ENCODE measurements at regions not wholly inside any gene's neighbourhood (a gene's known extent, or its start where the extent isn't known, plus 50 kb on each side); places are given as distances from the start of the nearest gene placed in this dataset.

DNA sequence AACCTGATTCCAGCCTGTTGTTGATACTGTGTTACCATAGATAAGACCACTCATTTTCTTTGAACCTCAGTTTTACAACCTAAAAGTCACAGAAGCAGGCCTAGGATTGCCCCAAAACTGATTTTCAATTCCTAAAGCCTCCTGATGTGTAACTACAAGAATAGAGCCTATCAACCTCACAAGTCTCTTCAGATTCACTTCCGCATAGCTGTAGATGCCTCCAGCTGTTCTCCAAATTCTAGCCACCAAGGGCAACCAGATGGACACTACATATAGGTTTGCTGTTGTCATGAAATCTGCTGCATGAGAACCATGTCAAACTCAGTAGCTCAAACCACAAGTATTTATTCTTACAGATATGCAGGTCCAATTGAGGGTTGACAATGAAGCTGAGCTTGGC, 143.5 kb downstream of the SPATA31D1 start:
- TF ChIP-seq, protein P1, sequence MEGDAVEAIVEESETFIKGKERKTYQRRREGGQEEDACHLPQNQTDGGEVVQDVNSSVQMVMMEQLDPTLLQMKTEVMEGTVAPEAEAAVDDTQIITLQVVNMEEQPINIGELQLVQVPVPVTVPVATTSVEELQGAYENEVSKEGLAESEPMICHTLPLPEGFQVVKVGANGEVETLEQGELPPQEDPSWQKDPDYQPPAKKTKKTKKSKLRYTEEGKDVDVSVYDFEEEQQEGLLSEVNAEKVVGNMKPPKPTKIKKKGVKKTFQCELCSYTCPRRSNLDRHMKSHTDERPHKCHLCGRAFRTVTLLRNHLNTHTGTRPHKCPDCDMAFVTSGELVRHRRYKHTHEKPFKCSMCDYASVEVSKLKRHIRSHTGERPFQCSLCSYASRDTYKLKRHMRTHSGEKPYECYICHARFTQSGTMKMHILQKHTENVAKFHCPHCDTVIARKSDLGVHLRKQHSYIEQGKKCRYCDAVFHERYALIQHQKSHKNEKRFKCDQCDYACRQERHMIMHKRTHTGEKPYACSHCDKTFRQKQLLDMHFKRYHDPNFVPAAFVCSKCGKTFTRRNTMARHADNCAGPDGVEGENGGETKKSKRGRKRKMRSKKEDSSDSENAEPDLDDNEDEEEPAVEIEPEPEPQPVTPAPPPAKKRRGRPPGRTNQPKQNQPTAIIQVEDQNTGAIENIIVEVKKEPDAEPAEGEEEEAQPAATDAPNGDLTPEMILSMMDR (tag by site-specific recombination; IDR thresholded peaks at IDR 0.05), result no peak
- TF ChIP-seq, protein P2, sequence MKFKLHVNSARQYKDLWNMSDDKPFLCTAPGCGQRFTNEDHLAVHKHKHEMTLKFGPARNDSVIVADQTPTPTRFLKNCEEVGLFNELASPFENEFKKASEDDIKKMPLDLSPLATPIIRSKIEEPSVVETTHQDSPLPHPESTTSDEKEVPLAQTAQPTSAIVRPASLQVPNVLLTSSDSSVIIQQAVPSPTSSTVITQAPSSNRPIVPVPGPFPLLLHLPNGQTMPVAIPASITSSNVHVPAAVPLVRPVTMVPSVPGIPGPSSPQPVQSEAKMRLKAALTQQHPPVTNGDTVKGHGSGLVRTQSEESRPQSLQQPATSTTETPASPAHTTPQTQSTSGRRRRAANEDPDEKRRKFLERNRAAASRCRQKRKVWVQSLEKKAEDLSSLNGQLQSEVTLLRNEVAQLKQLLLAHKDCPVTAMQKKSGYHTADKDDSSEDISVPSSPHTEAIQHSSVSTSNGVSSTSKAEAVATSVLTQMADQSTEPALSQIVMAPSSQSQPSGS (tag by site-specific recombination; IDR thresholded peaks at IDR 0.05; ENCODE audit: low read depth), result no peak
- TF ChIP-seq SCRT2 (tag by site-specific recombination; IDR thresholded peaks at IDR 0.05) (no peak), ZBTB7A (tag by site-specific recombination; IDR thresholded peaks at IDR 0.05; ENCODE audit: low read depth) (no peak), ZNF274 (IDR thresholded peaks at IDR 0.05; ENCODE audit: low read length) (no peak), ZNF274 (tag by site-specific recombination; IDR thresholded peaks at IDR 0.05; ENCODE audit: borderline replicate concordance) (no peak), KLF1 (tag by site-specific recombination; IDR thresholded peaks at IDR 0.05) (no peak), ZBTB21 (tag by site-specific recombination; IDR thresholded peaks at IDR 0.05) (no peak), ZNF157 (tag by site-specific recombination; IDR thresholded peaks at IDR 0.05) (no peak)
- TF ChIP-seq, protein P3, sequence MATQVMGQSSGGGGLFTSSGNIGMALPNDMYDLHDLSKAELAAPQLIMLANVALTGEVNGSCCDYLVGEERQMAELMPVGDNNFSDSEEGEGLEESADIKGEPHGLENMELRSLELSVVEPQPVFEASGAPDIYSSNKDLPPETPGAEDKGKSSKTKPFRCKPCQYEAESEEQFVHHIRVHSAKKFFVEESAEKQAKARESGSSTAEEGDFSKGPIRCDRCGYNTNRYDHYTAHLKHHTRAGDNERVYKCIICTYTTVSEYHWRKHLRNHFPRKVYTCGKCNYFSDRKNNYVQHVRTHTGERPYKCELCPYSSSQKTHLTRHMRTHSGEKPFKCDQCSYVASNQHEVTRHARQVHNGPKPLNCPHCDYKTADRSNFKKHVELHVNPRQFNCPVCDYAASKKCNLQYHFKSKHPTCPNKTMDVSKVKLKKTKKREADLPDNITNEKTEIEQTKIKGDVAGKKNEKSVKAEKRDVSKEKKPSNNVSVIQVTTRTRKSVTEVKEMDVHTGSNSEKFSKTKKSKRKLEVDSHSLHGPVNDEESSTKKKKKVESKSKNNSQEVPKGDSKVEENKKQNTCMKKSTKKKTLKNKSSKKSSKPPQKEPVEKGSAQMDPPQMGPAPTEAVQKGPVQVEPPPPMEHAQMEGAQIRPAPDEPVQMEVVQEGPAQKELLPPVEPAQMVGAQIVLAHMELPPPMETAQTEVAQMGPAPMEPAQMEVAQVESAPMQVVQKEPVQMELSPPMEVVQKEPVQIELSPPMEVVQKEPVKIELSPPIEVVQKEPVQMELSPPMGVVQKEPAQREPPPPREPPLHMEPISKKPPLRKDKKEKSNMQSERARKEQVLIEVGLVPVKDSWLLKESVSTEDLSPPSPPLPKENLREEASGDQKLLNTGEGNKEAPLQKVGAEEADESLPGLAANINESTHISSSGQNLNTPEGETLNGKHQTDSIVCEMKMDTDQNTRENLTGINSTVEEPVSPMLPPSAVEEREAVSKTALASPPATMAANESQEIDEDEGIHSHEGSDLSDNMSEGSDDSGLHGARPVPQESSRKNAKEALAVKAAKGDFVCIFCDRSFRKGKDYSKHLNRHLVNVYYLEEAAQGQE (tag by site-specific recombination; IDR thresholded peaks at IDR 0.05), result no peak
